ENCODE measurements at regions not wholly inside any gene's neighbourhood (a gene's known extent, or its start where the extent isn't known, plus 50 kb on each side); places are given as distances from the start of the nearest gene placed in this dataset.

GRCh38 chr5:7066471-7067235 is 329.3 kb upstream of the ADCY2 start:
- H3K79me2 ChIP-seq (ENCODE audit: insufficient read depth, low read depth, low read length), result no peaks in the 10 kb centered on the region
- H3K4me3 ChIP-seq (ENCODE audit: low read depth, low read length, poor library complexity, severe bottlenecking), result no peak overlapping the region
- no peaks in the 10 kb centered on the region for H3K36me3 ChIP-seq (ENCODE audit: insufficient read depth, low read length)
- no peaks in the 10 kb centered on the region for H4K20me1 ChIP-seq (ENCODE audit: insufficient read depth, low read length)
- TF ChIP-seq EZH2phosphoT487 (IDR thresholded peaks at IDR 0.05; ENCODE audit: borderline replicate concordance, low read depth, low read length) (no peak), CTCF (conservative IDR thresholded peaks at IDR 0.05; ENCODE audit: low read length) (no peak)
- no peak for DNase-seq (ENCODE audit: low spot score)
- H3K9me2 ChIP-seq (ENCODE audit: insufficient read depth, low read length), result no peaks in the 10 kb centered on the region
- no peak overlapping the region for H3K4me2 ChIP-seq (ENCODE audit: low read length)
- no peaks in the 10 kb centered on the region for H3K9me3 ChIP-seq (ENCODE audit: low read length)
- no peak overlapping the region for H3K27ac ChIP-seq (ENCODE audit: low read depth, low read length, poor library complexity, severe bottlenecking)
- no TSS peak for BruUV-seq (replicated peaks)
- intact Hi-C loops (cut with micrococcal nuclease; ENCODE audit: unreplicated experiment), result no loop called here
- no peaks in the 10 kb centered on the region for H3K4me1 ChIP-seq (ENCODE audit: insufficient read depth, low read length, poor library complexity, severe bottlenecking)
- ChIA-PET CTCF (ENCODE audit: unreplicated experiment) (no interaction called here), POLR2A (no interaction called here)
- no peak overlapping the region for H2AFZ ChIP-seq (ENCODE audit: low read length)

- no peaks in the 10 kb centered on the region for H3K9me2 ChIP-seq (ENCODE audit: insufficient read depth, low read length)
- no peak for TF ChIP-seq CTCF (conservative IDR thresholded peaks at IDR 0.05; ENCODE audit: low read length)
- TF ChIP-seq EZH2phosphoT487 (IDR thresholded peaks at IDR 0.05; ENCODE audit: borderline replicate concordance, low read depth, low read length), result no peak
- no TSS peak for BruUV-seq (replicated peaks)
- intact Hi-C loops (cut with micrococcal nuclease; ENCODE audit: unreplicated experiment), result no loop called here
- no peaks in the 10 kb centered on the region for H3K9me3 ChIP-seq (ENCODE audit: low read length)
- no peak overlapping the region for H3K27ac ChIP-seq (ENCODE audit: low read depth, low read length, poor library complexity, severe bottlenecking)
- H2AFZ ChIP-seq (ENCODE audit: low read length), result no peak overlapping the region
- H4K20me1 ChIP-seq (ENCODE audit: insufficient read depth, low read length), result no peaks in the 10 kb centered on the region
- H3K4me3 ChIP-seq (ENCODE audit: low read depth, low read length, poor library complexity, severe bottlenecking), result no peak overlapping the region
- no peaks in the 10 kb centered on the region for H3K79me2 ChIP-seq (ENCODE audit: insufficient read depth, low read depth, low read length)
- ChIA-PET POLR2A (no interaction called here), CTCF (ENCODE audit: unreplicated experiment) (no interaction called here)
- H3K36me3 ChIP-seq (ENCODE audit: insufficient read depth, low read length), result no peaks in the 10 kb centered on the region
- no peak for DNase-seq (ENCODE audit: low spot score)
- no peaks in the 10 kb centered on the region for H3K4me1 ChIP-seq (ENCODE audit: insufficient read depth, low read length, poor library complexity, severe bottlenecking)
- no peak overlapping the region for H3K4me2 ChIP-seq (ENCODE audit: low read length)
These were observed 327.8 kb upstream of the ADCY2 start for GRCh38 chr5:7068156-7068555.

- Histone ChIP-seq H3K79me2 (ENCODE audit: insufficient read depth, low read depth, low read length) (no peaks in the 10 kb centered on the region), H3K9me3 (ENCODE audit: low read length) (no peaks in the 10 kb centered on the region), H3K27ac (ENCODE audit: low read depth, low read length, poor library complexity, severe bottlenecking) (no peak overlapping the region), H3K36me3 (ENCODE audit: insufficient read depth, low read length) (no peaks in the 10 kb centered on the region), H3K4me2 (ENCODE audit: low read length) (no peak overlapping the region), H2AFZ (ENCODE audit: low read length) (no peak overlapping the region), H3K4me3 (ENCODE audit: low read depth, low read length, poor library complexity, severe bottlenecking) (no peak overlapping the region), H3K9me2 (ENCODE audit: insufficient read depth, low read length) (no peaks in the 10 kb centered on the region), H3K4me1 (ENCODE audit: insufficient read depth, low read length, poor library complexity, severe bottlenecking) (no peaks in the 10 kb centered on the region), H4K20me1 (ENCODE audit: insufficient read depth, low read length) (no peaks in the 10 kb centered on the region)
- BruUV-seq (replicated peaks), result no TSS peak
- CTCF ChIA-PET (ENCODE audit: unreplicated experiment), result no interaction called here
- TF ChIP-seq CTCF (conservative IDR thresholded peaks at IDR 0.05; ENCODE audit: low read length) (no peak), EZH2phosphoT487 (IDR thresholded peaks at IDR 0.05; ENCODE audit: borderline replicate concordance, low read depth, low read length) (no peak)
- DNase-seq (ENCODE audit: low spot score), result no peak
- POLR2A ChIA-PET, result no interaction called here
- intact Hi-C loops (cut with micrococcal nuclease; ENCODE audit: unreplicated experiment), result no loop called here
These were observed 327.0 kb upstream of the ADCY2 start for GRCh38 chr5:7068899-7069298.
